Pancreas (tissue), 10 donors: ENCODE measurements at regions not wholly inside any gene's neighbourhood (a gene's known extent, or its start where the extent isn't known, plus 50 kb on each side); places are given as distances from the start of the nearest gene placed in this dataset.

Experiments
- ATAC-seq, 4 donors: fragments of 200-7000 bp; cut with Tn5 transposase; one replicate each; pipeline versions ENCODE4 v1.8.0 to v1.9.1; 2020; ENCODE audit warnings: mild to moderate bottlenecking in 4 of 4, moderate library complexity in 4 of 4
- DNase-seq, 6 donors: peaks; one replicate each; pipeline ENCODE4 v3.0.0-alpha.2; 2020
- FAIRE-seq: peaks from 2 replicates; lab custom pipeline; 2012; peaks lifted over from hg19 to GRCh38; lab: Jason Lieb, UNC
- H3K27ac ChIP-seq, 4 donors: fragments of 200-600 bp; sonication (generic); 1 replicate in 3 of 4; 2 replicates in 1 of 4; pipeline versions ENCODE4 v1.5.0 to v1.8.0; 2020
- H3K27me3 ChIP-seq, 4 donors: fragments of 200-600 bp; one replicate each; pipeline ENCODE4 v1.8.0; 2021
- H3K36me3 ChIP-seq, 3 donors: fragments of 200-600 bp; sonication (generic) in 1 of 3; one replicate each; pipeline versions ENCODE4 v1.5.0 to v1.8.0; 2020 to 2021
- H3K4me1 ChIP-seq, 3 donors: fragments of 200-600 bp; one replicate each; pipeline ENCODE4 v1.8.0; 2021
- H3K4me3 ChIP-seq, 4 donors: fragments of 200-600 bp; sonication (generic) in 2 of 4; one replicate each; pipeline versions ENCODE4 v1.5.0 to v1.8.0; 2020 to 2021
- H3K9me3 ChIP-seq, 4 donors: fragments of 200-600 bp; one replicate each; pipeline ENCODE4 v1.8.0; 2021
- CTCF ChIP-seq, 4 donors: fragments of 200-600 bp; sonication (generic) in 3 of 4; IDR thresholded peaks; one replicate each; pipeline versions ENCODE4 v1.5.0 to v1.8.0; 2021; ENCODE audit warnings: antibody characterized with exemption in 4 of 4
- WGBS, 2 donors: extraction: QIAGEN DNeasy Blood & Tissue Kit; methylation state at CpG; one replicate each; pipeline ENCODE4 v1.1.7; 2013; 5-methylcytosine and 5-hydroxymethylcytosine counted together
- intact Hi-C, 3 donors: fragments of 100-400 bp; cut with DNase I; formaldehyde crosslinking; loops; one replicate each; pipeline versions ENCODE4 v1.11.1 to v1.14.2; 2022
- donor health status: healthy with polysubstance abuse.
- donor health status: DM: no; HTN: no; CAD: no; lungs with moderate emphysema.
- donor health status: DM: no; HTN: no; CAD: no.
- donor health status: control.
- donor health status: control.
- donor health status: Bipolar disorder and iron deficiency.
- donor health status: DM: yes; HTN: yes; CAD: no.
- donor health status: DM: no; HTN: no; CAD: no.
- donor health status: DM: no; HTN: no; CAD: no.
- donor health status: DM: yes; HTN: yes; CAD: no.

- H3K36me3 ChIP-seq = no peaks in the 10 kb centered on the region
- no peak for FAIRE-seq
Measured at GRCh38 chr1:213914392-213914791, 73.4 kb upstream of the PROX1 start.

GRCh38 chr1:213921311-213921710, 66.5 kb upstream of the PROX1 start:
- no peaks in the 10 kb centered on the region for H3K9me3 ChIP-seq
- WGBS, 2 donors = 7 to 12% methylated on average over 2 of the region's 2 CpGs
- no peak for FAIRE-seq
- H3K27me3 ChIP-seq = no peaks in the 10 kb centered on the region
- no peak for DNase-seq
- H3K36me3 ChIP-seq = no peaks in the 10 kb centered on the region
- H3K27ac ChIP-seq = no peak overlapping the region
- peak in 3 of 4 donors; percentile 30 to 60 (median 52) for ATAC-seq
- no peaks in the 10 kb centered on the region for H3K4me1 ChIP-seq
- intact Hi-C loops = no loop called here
- no peak overlapping the region for H3K4me3 ChIP-seq
- no peak for TF ChIP-seq CTCF (IDR thresholded peaks at IDR 0.05)

More at GRCh38 chr1:213914392-213914791, 73.4 kb upstream of the PROX1 start:
- intact Hi-C loops = no loop called here
- 85% methylated on average over 6 of the region's 6 CpGs for WGBS, 2 donors
- Histone ChIP-seq H3K27ac (no peak overlapping the region), H3K9me3 (no peaks in the 10 kb centered on the region), H3K27me3 (no peaks in the 10 kb centered on the region), H3K4me3 (no peak overlapping the region), H3K4me1 (no peaks in the 10 kb centered on the region)
- TF ChIP-seq CTCF (IDR thresholded peaks at IDR 0.05) = no peak
- DNase-seq = no peak
- ATAC-seq = no peak

- no peak overlapping the region for H3K27ac ChIP-seq
- 34 to 36% methylated on average over 5 of the region's 5 CpGs for WGBS, 2 donors
- H3K36me3 ChIP-seq = no peaks in the 10 kb centered on the region
- DNase-seq (no peak), ATAC-seq (peak in 1 of 4 donors; percentile 11), FAIRE-seq (no peak)
- H3K4me3 ChIP-seq = no peak overlapping the region
- no peaks in the 10 kb centered on the region for H3K9me3 ChIP-seq
- no peak for TF ChIP-seq CTCF (IDR thresholded peaks at IDR 0.05)
- no peaks in the 10 kb centered on the region for H3K27me3 ChIP-seq
- H3K4me1 ChIP-seq = no peaks in the 10 kb centered on the region
- intact Hi-C loops = no loop called here
Measured at GRCh38 chr1:213921712-213922111, 66.1 kb upstream of the PROX1 start.

GRCh38 chr1:213925531-213926182, 62.1 kb upstream of the PROX1 start:
- WGBS, 2 donors = 82 to 85% methylated on average over 6 of the region's 6 CpGs
- intact Hi-C loops = no loop called here

More at GRCh38 chr1:213925531-213926182, 62.1 kb upstream of the PROX1 start:
- TF ChIP-seq CTCF (IDR thresholded peaks at IDR 0.05) = no peak
- no peaks in the 10 kb centered on the region for H3K27me3 ChIP-seq
- DNase-seq (no peak), ATAC-seq (no peak), FAIRE-seq (no peak)
- no peak overlapping the region for H3K27ac ChIP-seq
- no peaks in the 10 kb centered on the region for H3K36me3 ChIP-seq
- H3K9me3 ChIP-seq = no peaks in the 10 kb centered on the region
- no peaks in the 10 kb centered on the region for H3K4me1 ChIP-seq
- H3K4me3 ChIP-seq = no peak overlapping the region
